ENCODE measurements at regions not wholly inside any gene's neighbourhood (a gene's known extent, or its start where the extent isn't known, plus 50 kb on each side); places are given as distances from the start of the nearest gene placed in this dataset.
A peak's percentile ranks its signal among the peaks of the same experiment; 100 is the strongest.

DNA sequence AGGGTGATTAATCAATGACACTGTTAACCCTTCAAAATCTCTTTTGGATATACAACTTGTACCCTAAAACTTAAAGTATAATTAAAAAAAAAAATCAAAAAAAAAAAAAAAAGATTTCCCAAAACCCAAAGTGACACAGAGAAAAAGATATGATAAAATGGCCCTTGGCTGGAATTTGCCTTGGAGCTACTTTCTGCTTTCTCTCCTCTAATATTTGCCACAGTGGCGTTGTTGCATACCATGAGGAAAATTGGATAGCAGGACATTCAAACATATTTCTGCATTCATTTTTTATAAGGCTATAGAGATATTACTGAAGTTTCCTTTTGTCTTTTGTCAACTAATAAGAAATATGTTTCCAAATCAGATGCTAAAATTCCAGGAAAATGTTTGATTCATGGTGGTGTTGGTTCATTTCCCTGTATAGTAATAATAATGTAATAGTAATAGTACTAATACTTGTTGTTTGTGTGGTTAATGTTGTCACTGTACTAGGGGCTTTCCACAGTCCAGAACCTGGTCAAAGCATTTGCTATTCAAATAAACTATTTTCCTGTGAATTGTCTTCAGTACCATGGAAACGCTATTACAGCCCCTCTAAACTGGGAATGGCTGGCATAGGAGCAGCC lies 441.3 kb upstream of the THBS1 start:
- DNase-seq (ENCODE audit: low read depth in 1 of 2, low spot score in 2 of 2) (no peak), FAIRE-seq (no peak)
- Histone ChIP-seq H3K56ac (replicated peaks; ENCODE audit: insufficient read length, low read depth, low read length) (no peak overlapping the region), H3K23me2 (ENCODE audit: low read depth, low read length) (no peaks in the 10 kb centered on the region; the same call in 1 of the 2 replicates), H4K8ac (ENCODE audit: extremely low read depth, insufficient read depth, low read length) (no peak overlapping the region), H3K23ac (ENCODE audit: insufficient read length) (no peak overlapping the region), H3K14ac (ENCODE audit: insufficient read length) (no peak overlapping the region), H3K4ac (replicated peaks; ENCODE audit: insufficient read length, low read depth, low read length) (no peak overlapping the region), H3K79me2 (ENCODE audit: control insufficient read depth in 1 of 2, insufficient read depth in 2 of 2, low read length in 2 of 2) (no peaks in the 10 kb centered on the region), H3K9ac (replicated peaks in 1 of 4; ENCODE audit: extremely low read depth in 1 of 4, low read depth in 3 of 4, low read length in 3 of 4) (no peak overlapping the region), H4K20me1 (replicated peaks in 1 of 2; ENCODE audit: control insufficient read depth in 1 of 2, insufficient read depth in 2 of 2, low read length in 2 of 2) (no peaks in the 10 kb centered on the region), H3K4me2 (ENCODE audit: insufficient read depth in 1 of 2, low read depth in 2 of 2, low read length in 2 of 2) (no peak overlapping the region), H2AFZ (ENCODE audit: low read length) (0 out of 2 replicates have a peak overlapping the region, but pooled peaks have one; percentile 27), H3K9me3 (ENCODE audit: insufficient read depth in 2 of 2, low read depth in 1 of 2, low read length in 1 of 2) (no peaks in the 10 kb centered on the region), H2AK5ac (ENCODE audit: low read depth, low read length) (no peak overlapping the region), H2BK12ac (ENCODE audit: low read depth, low read length) (0 out of 2 replicates have a peak overlapping the region, but pooled peaks have one; percentile 55), H2BK15ac (ENCODE audit: low read length) (no peak overlapping the region), H3K4me3 (ENCODE audit: extremely low read depth in 1 of 4, insufficient read depth in 2 of 4, low read depth in 3 of 4, low read length in 4 of 4) (no peak overlapping the region), H3K27ac (ENCODE audit: low read depth, low read length) (no peak overlapping the region), H2BK120ac (replicated peaks; ENCODE audit: low read depth, low read length) (no peak overlapping the region), H3K18ac (ENCODE audit: extremely low read depth, low read length) (no peak overlapping the region), H4K91ac (replicated peaks; ENCODE audit: insufficient read length, low read length) (no peak overlapping the region), H3K79me1 (ENCODE audit: low read depth, low read length) (no peaks in the 10 kb centered on the region), H4K5ac (ENCODE audit: insufficient read length, low read depth, low read length) (no peak overlapping the region), H3K4me1 (replicated peaks in 1 of 4; ENCODE audit: control insufficient read depth in 3 of 4, insufficient read depth in 4 of 4, low read length in 3 of 4) (no peaks in the 10 kb centered on the region), H3K27me3 (replicated peaks in 1 of 4; ENCODE audit: control insufficient read depth in 3 of 4, extremely low read depth in 1 of 4, insufficient read depth in 3 of 4, low read length in 3 of 4) (no peaks in the 10 kb centered on the region), H2BK20ac (ENCODE audit: low read length) (no peak overlapping the region), H2BK5ac (ENCODE audit: low read depth, low read length) (no peak overlapping the region), H3K36me3 (ENCODE audit: control insufficient read depth in 2 of 4, insufficient read depth in 4 of 4, low read length in 3 of 4) (no peaks in the 10 kb centered on the region)
- WGBS, 2 experiments (ENCODE audit: extremely low coverage in 1 of 2, insufficient coverage in 1 of 2, insufficient read length in 1 of 2, insufficient replicate concordance in 2 of 2, low coverage in 1 of 2, low lambda C conversion rate in 2 of 2, missing lambda C conversion rate in 1 of 2) = 88% methylated on average over 2 of the region's 2 CpGs; no CpG with 5 or more reads in 1 of the 2 experiments
- CTCF ChIA-PET (ENCODE audit: partially characterized antibody) = interaction anchor here (0.6 to 0.9 kb wide), 2 partner anchors 8 to 1548 kb away, joined by 3 read pairs; no protein-coding TSS in a partner anchor
- no peak for TF ChIP-seq ZNF274 (IDR thresholded peaks at IDR 0.05; ENCODE audit: borderline replicate concordance, extremely low read depth, low read length)
- TF ChIP-seq TAF1 (IDR thresholded peaks at IDR 0.05; ENCODE audit: low read depth, low read length) = no peak
- TF ChIP-seq, protein P1, sequence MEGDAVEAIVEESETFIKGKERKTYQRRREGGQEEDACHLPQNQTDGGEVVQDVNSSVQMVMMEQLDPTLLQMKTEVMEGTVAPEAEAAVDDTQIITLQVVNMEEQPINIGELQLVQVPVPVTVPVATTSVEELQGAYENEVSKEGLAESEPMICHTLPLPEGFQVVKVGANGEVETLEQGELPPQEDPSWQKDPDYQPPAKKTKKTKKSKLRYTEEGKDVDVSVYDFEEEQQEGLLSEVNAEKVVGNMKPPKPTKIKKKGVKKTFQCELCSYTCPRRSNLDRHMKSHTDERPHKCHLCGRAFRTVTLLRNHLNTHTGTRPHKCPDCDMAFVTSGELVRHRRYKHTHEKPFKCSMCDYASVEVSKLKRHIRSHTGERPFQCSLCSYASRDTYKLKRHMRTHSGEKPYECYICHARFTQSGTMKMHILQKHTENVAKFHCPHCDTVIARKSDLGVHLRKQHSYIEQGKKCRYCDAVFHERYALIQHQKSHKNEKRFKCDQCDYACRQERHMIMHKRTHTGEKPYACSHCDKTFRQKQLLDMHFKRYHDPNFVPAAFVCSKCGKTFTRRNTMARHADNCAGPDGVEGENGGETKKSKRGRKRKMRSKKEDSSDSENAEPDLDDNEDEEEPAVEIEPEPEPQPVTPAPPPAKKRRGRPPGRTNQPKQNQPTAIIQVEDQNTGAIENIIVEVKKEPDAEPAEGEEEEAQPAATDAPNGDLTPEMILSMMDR (IDR thresholded peaks at IDR 0.05; ENCODE audit: control extremely low read depth in 1 of 3, insufficient read depth in 1 of 3, low read depth in 1 of 3, low read length in 3 of 3) = no peak
- TF ChIP-seq HDAC2 (IDR thresholded peaks at IDR 0.05; ENCODE audit: borderline replicate concordance in 1 of 2, low read depth in 2 of 2, low read length in 2 of 2) = no peak
- TF ChIP-seq EP300 (IDR thresholded peaks at IDR 0.05; ENCODE audit: borderline replicate concordance in 1 of 2, low read depth in 2 of 2, low read length in 2 of 2) = no peak
- POLR2A ChIA-PET (ENCODE audit: partially characterized antibody) = no interaction called here
